ENCODE measurements at regions not wholly inside any gene's neighbourhood (a gene's known extent, or its start where the extent isn't known, plus 50 kb on each side); places are given as distances from the start of the nearest gene placed in this dataset.
"Not testable (repeated sequence)": the region's sequence is repeated elsewhere in the genome, so short reads cannot be mapped to it uniquely, and the experiment has no call there.

DNA sequence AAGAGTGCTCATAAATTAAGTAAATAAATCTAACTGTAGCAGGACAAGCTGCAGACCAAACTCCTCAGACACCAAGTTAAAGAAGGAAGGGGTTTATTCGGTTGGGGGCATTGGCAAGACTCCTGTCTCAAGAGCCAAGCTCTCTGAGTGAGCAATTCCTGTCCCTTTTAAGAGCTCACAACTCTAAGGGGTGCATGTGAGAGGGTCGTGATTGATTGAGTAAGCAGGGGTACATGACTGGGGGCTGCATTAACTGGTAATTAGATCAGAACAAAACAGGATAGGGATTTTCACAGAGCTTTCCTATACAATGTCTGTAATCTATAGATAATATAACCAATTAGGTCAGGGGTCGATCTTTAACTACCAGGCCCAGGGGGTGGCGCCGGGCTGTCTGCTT is 318.1 kb upstream of the TECRL start:
- not testable (repeated sequence) for TF ChIP-seq CHD2 (IDR thresholded peaks at IDR 0.05; ENCODE audit: low read length); EP300 (IDR thresholded peaks at IDR 0.05; ENCODE audit: borderline replicate concordance in 1 of 2, low read depth in 2 of 2, low read length in 2 of 2); POLR2A (IDR thresholded peaks at IDR 0.05; ENCODE audit: control extremely low read depth in 1 of 2, low read depth in 2 of 2, low read length in 2 of 2); GABPA (IDR thresholded peaks at IDR 0.05; ENCODE audit: borderline replicate concordance, insufficient read depth, low read length); KDM5A (IDR thresholded peaks at IDR 0.05; ENCODE audit: low read length); JUND (IDR thresholded peaks at IDR 0.05; ENCODE audit: low read length); SUZ12 (IDR thresholded peaks at IDR 0.05; ENCODE audit: low read length); SRF (IDR thresholded peaks at IDR 0.05; ENCODE audit: low read depth, low read length); HDAC6 (IDR thresholded peaks at IDR 0.05; ENCODE audit: low read depth, low read length)
- TF ChIP-seq, protein P1, sequence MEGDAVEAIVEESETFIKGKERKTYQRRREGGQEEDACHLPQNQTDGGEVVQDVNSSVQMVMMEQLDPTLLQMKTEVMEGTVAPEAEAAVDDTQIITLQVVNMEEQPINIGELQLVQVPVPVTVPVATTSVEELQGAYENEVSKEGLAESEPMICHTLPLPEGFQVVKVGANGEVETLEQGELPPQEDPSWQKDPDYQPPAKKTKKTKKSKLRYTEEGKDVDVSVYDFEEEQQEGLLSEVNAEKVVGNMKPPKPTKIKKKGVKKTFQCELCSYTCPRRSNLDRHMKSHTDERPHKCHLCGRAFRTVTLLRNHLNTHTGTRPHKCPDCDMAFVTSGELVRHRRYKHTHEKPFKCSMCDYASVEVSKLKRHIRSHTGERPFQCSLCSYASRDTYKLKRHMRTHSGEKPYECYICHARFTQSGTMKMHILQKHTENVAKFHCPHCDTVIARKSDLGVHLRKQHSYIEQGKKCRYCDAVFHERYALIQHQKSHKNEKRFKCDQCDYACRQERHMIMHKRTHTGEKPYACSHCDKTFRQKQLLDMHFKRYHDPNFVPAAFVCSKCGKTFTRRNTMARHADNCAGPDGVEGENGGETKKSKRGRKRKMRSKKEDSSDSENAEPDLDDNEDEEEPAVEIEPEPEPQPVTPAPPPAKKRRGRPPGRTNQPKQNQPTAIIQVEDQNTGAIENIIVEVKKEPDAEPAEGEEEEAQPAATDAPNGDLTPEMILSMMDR (IDR thresholded peaks at IDR 0.05; ENCODE audit: control extremely low read depth in 1 of 3, insufficient read depth in 1 of 3, low read depth in 1 of 3, low read length in 3 of 3) = not testable (repeated sequence)
